H9 (cell line): ENCODE measurements at regions not wholly inside any gene's neighbourhood (a gene's known extent, or its start where the extent isn't known, plus 50 kb on each side); places are given as distances from the start of the nearest gene placed in this dataset.

Experiments used
- DNase-seq: peaks from one replicate; pipeline ENCODE4 v3.0.0-alpha.2; 2017
- H2AFZ ChIP-seq: one replicate; pipeline ENCODE4 v1.6.1; 2013; ENCODE audit warnings: mild to moderate bottlenecking, low read length, control low read depth, moderate library complexity
- H2AK5ac ChIP-seq: 2 replicates; pipeline ENCODE4 v1.6.1; 2013; ENCODE audit warnings: low read length, control low read depth, mixed read lengths; ENCODE audit not compliant: insufficient read length
- H2BK120ac ChIP-seq: one replicate; pipeline ENCODE4 v1.6.1; 2013; ENCODE audit warnings: low read depth, mild to moderate bottlenecking, low read length, control low read depth, inconsistent platforms; ENCODE audit not compliant: poor library complexity, severe bottlenecking
- H2BK12ac ChIP-seq: 2 replicates; pipeline ENCODE4 v1.6.1; 2013; ENCODE audit warnings: low read length, control low read depth, mixed read lengths, low read depth; ENCODE audit not compliant: insufficient read length
- H2BK15ac ChIP-seq: 2 replicates; pipeline ENCODE4 v1.6.1; 2013; ENCODE audit warnings: low read depth, low read length, control low read depth
- H2BK20ac ChIP-seq: one replicate; pipeline ENCODE4 v1.6.1; 2013; ENCODE audit warnings: low read depth, mild to moderate bottlenecking, low read length, control low read depth, inconsistent platforms; ENCODE audit not compliant: poor library complexity, severe bottlenecking
- H2BK5ac ChIP-seq: 2 replicates; pipeline ENCODE4 v1.6.1; 2013; ENCODE audit warnings: low read length, control low read depth, mixed read lengths; ENCODE audit not compliant: insufficient read length
- H3K14ac ChIP-seq: 2 replicates; pipeline ENCODE4 v1.6.1; 2013; ENCODE audit warnings: low read length, control low read depth; ENCODE audit not compliant: insufficient read depth
- H3K18ac ChIP-seq: 2 replicates; pipeline ENCODE4 v1.6.1; 2013; ENCODE audit warnings: low read depth, mild to moderate bottlenecking, mixed read lengths, low read length, control low read depth; ENCODE audit not compliant: insufficient read length
- H3K23ac ChIP-seq: 2 replicates; pipeline ENCODE4 v1.6.1; 2013; ENCODE audit warnings: low read length, control low read depth, mixed read lengths, low read depth; ENCODE audit not compliant: insufficient read length
- H3K23me2 ChIP-seq: 2 replicates; pipeline ENCODE4 v1.6.1; 2013; ENCODE audit warnings: low read depth, mild to moderate bottlenecking, mixed read lengths, low read length, control low read depth; ENCODE audit not compliant: insufficient read length, poor library complexity, severe bottlenecking
- H3K27ac ChIP-seq: 2 replicates; pipeline ENCODE4 v1.5.1; 2013; ENCODE audit warnings: low read length, control low read depth, mixed read lengths, low read depth; ENCODE audit not compliant: insufficient read length
- H3K27me3 ChIP-seq: 2 replicates; pipeline ENCODE4 v1.6.1; 2013; ENCODE audit warnings: low read length, control low read depth, inconsistent platforms; ENCODE audit not compliant: insufficient read depth
- H3K4ac ChIP-seq: 2 replicates; pipeline ENCODE4 v1.6.1; 2013; ENCODE audit warnings: low read depth, mild to moderate bottlenecking, control low read depth, inconsistent platforms, low read length, moderate library complexity
- H3K4me1 ChIP-seq: 2 replicates; pipeline ENCODE4 v1.6.1; 2013; ENCODE audit warnings: low read length, control low read depth, inconsistent platforms; ENCODE audit not compliant: insufficient read depth
- H3K4me2 ChIP-seq: 2 replicates; pipeline ENCODE4 v1.6.1; 2013; ENCODE audit warnings: low read length, control low read depth, mixed read lengths; ENCODE audit not compliant: insufficient read length, insufficient read depth
- H3K56ac ChIP-seq: 2 replicates; pipeline ENCODE4 v1.6.1; 2013; ENCODE audit warnings: low read depth, mild to moderate bottlenecking, mixed read lengths, low read length, control low read depth; ENCODE audit not compliant: insufficient read length
- H3K79me1 ChIP-seq: 2 replicates; pipeline ENCODE4 v1.6.1; 2013; ENCODE audit warnings: low read depth, mild to moderate bottlenecking, moderate library complexity, low read length, control low read depth, inconsistent platforms; ENCODE audit not compliant: insufficient read depth, poor library complexity, severe bottlenecking
- H3K79me2 ChIP-seq: 2 replicates; pipeline ENCODE4 v1.6.1; 2013; ENCODE audit warnings: low read length, control low read depth, inconsistent platforms; ENCODE audit not compliant: insufficient read depth
- H3K9ac ChIP-seq: 2 replicates; pipeline ENCODE4 v1.6.1; 2013; ENCODE audit warnings: low read length, control low read depth, mixed read lengths; ENCODE audit not compliant: insufficient read length; ENCODE audit errors: extremely low read depth
- H3K9me3 ChIP-seq: one replicate; pipeline ENCODE4 v1.6.1; 2013; ENCODE audit warnings: low read depth, low read length, inconsistent platforms; ENCODE audit not compliant: control insufficient read depth
- H3T11ph ChIP-seq: one replicate; pipeline ENCODE4 v1.6.1; 2013; ENCODE audit warnings: mild to moderate bottlenecking, low read length, control low read depth, inconsistent platforms
- H4K20me1 ChIP-seq: one replicate; pipeline ENCODE4 v1.6.1; 2013; ENCODE audit not compliant: control insufficient read depth, insufficient read length, insufficient read depth
- H4K5ac ChIP-seq: 2 replicates; pipeline ENCODE4 v1.6.1; 2013; ENCODE audit warnings: low read depth, mild to moderate bottlenecking, mixed read lengths, low read length, control low read depth; ENCODE audit not compliant: insufficient read length
- H4K8ac ChIP-seq: replicated peaks from 2 replicates; pipeline ENCODE4 v1.6.1; 2013; ENCODE audit warnings: low read length, control low read depth, mixed read lengths, low read depth; ENCODE audit not compliant: insufficient read length
- H4K91ac ChIP-seq: 2 replicates; pipeline ENCODE4 v1.6.1; 2013; ENCODE audit warnings: low read depth, mild to moderate bottlenecking, moderate library complexity, mixed read lengths, low read length, control low read depth; ENCODE audit not compliant: insufficient read length
- H3K27ac Mint-ChIP-seq, 3 experiments: 2 replicates in 2 of 3; 3 replicates in 1 of 3; pipeline ENCODE4 v1.8.0; 2020 to 2021; ENCODE audit warnings: mixed read lengths in 3 of 3, mild to moderate bottlenecking in 1 of 3, moderate library complexity in 1 of 3
- H3K27me3 Mint-ChIP-seq: 2 replicates; pipeline ENCODE4 v1.8.0; 2021; ENCODE audit warnings: low read depth, mild to moderate bottlenecking, moderate library complexity, mixed read lengths
- H3K36me3 Mint-ChIP-seq, 3 experiments: 2 replicates in 2 of 3; 3 replicates in 1 of 3; pipeline ENCODE4 v1.8.0; 2020 to 2021; ENCODE audit warnings: low read depth in 3 of 3, mixed read lengths in 3 of 3; ENCODE audit not compliant: insufficient read depth in 1 of 3
- H3K4me1 Mint-ChIP-seq, 2 experiments: 2 replicates each; pipeline ENCODE4 v1.8.0; 2020; ENCODE audit warnings: mixed read lengths in 2 of 2
- H3K4me3 Mint-ChIP-seq, 2 experiments: 2 replicates in 1 of 2; 3 replicates in 1 of 2; pipeline ENCODE4 v1.8.0; 2020 to 2021; ENCODE audit warnings: mild to moderate bottlenecking in 2 of 2, mixed read lengths in 2 of 2, moderate library complexity in 1 of 2
- H3K9me3 Mint-ChIP-seq, 2 experiments: 2 replicates in 1 of 2; 3 replicates in 1 of 2; pipeline ENCODE4 v1.8.0; 2020; ENCODE audit warnings: mild to moderate bottlenecking in 2 of 2, mixed read lengths in 2 of 2, moderate library complexity in 1 of 2
- WGBS: extraction: QIAGEN DNeasy Blood & Tissue Kit; methylation state at CpG from one replicate; pipeline ENCODE4 v1.1.7; 2013; ENCODE audit warnings: missing lambda C conversion rate, low lambda C conversion rate, mixed read lengths; ENCODE audit not compliant: insufficient read length; ENCODE audit errors: extremely low coverage; 5-methylcytosine and 5-hydroxymethylcytosine counted together
- TF ChIP-seq, protein P1 (sequence below): fragments of 200-600 bp; sonication (generic); conservative IDR thresholded peaks from 3 replicates; pipeline ENCODE4 v1.8.0; 2021; ENCODE audit warnings: antibody characterized with exemption, mild to moderate bottlenecking

DNA sequence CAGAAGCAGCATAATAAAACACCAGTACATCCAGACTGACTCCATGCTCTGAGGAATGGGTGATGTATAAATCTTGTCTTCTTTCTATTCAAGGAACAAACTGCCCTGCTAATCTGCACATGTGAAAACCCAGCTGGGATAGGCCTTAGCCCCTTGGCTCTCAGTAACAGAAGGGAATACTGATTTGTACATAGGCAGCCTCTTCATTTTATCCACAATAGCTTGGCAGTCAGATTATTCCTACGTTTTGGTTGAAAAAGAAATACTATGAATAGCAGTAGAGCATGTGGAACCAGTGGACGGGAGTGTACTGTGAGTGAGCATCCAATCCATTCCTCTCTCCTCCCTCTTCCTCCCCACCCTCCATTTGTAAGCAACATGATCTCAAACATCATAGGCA lies 113.5 kb upstream of the ARHGAP5 start:
- peaks cover 2 to 3% of the 10 kb centered on the region in 2 experiments; a peak in 3 of 5 replicates for H3K9me3 Mint-ChIP-seq

More for the DNA sequence above, 113.5 kb upstream of the ARHGAP5 start:
- Histone ChIP-seq H2BK5ac (no peak overlapping the region), H3K23ac (no peak overlapping the region), H2BK15ac (no peak overlapping the region), H4K8ac (no peak overlapping the region), H3K4me1 (no peaks in the 10 kb centered on the region), H3K9ac (no peak overlapping the region), H3K27me3 (no peaks in the 10 kb centered on the region), H4K91ac (no peak overlapping the region), H3K9me3 (no peaks in the 10 kb centered on the region), H3K14ac (no peak overlapping the region), H3K18ac (no peak overlapping the region), H2BK20ac (no peak overlapping the region), H2AK5ac (no peak overlapping the region), H3K4ac (no peak overlapping the region), H3K56ac (no peak overlapping the region), H2BK12ac (no peak overlapping the region), H2BK120ac (no peak overlapping the region), H4K5ac (no peak overlapping the region), H3K23me2 (no peaks in the 10 kb centered on the region), H3K79me2 (no peaks in the 10 kb centered on the region), H2AFZ (no peak overlapping the region), H4K20me1 (no peaks in the 10 kb centered on the region), H3K4me2 (no peak overlapping the region), H3T11ph (no peak overlapping the region), H3K27ac (no peak overlapping the region), H3K79me1 (no peaks in the 10 kb centered on the region)
- Mint-ChIP-seq H3K27me3 (no peaks in the 10 kb centered on the region), H3K36me3 (peaks cover 0 to 6% (median 1%) of the 10 kb centered on the region in 3 experiments; a peak in 4 of 7 replicates), H3K27ac (no peak overlapping the region), H3K4me3 (no peak overlapping the region), H3K4me1 (no peaks in the 10 kb centered on the region)
- TF ChIP-seq, protein P1, sequence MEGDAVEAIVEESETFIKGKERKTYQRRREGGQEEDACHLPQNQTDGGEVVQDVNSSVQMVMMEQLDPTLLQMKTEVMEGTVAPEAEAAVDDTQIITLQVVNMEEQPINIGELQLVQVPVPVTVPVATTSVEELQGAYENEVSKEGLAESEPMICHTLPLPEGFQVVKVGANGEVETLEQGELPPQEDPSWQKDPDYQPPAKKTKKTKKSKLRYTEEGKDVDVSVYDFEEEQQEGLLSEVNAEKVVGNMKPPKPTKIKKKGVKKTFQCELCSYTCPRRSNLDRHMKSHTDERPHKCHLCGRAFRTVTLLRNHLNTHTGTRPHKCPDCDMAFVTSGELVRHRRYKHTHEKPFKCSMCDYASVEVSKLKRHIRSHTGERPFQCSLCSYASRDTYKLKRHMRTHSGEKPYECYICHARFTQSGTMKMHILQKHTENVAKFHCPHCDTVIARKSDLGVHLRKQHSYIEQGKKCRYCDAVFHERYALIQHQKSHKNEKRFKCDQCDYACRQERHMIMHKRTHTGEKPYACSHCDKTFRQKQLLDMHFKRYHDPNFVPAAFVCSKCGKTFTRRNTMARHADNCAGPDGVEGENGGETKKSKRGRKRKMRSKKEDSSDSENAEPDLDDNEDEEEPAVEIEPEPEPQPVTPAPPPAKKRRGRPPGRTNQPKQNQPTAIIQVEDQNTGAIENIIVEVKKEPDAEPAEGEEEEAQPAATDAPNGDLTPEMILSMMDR: no peak
- WGBS: no CpG with 5 or more reads among the region's 2 CpGs
- DNase-seq: no peak
